B cell (primary cell): ENCODE measurements at regions not wholly inside any gene's neighbourhood (a gene's known extent, or its start where the extent isn't known, plus 50 kb on each side); places are given as distances from the start of the nearest gene placed in this dataset.

Experiments
- ATAC-seq: fragments of 200-7000 bp; cut with Tn5 transposase; one replicate; pipeline ENCODE4 v1.10.0; 2021; ENCODE audit warnings: low read depth, mild to moderate bottlenecking, moderate number of reproducible peaks, moderate library complexity
- CTCF ChIA-PET: fragments of 350-600 bp; sonication (Branson Sonifier 250); formaldehyde crosslinking; loops from one replicate; lab custom pipeline; 2021; ENCODE audit warnings: antibody characterized with exemption, inconsistent platforms; lab: Charles Lee
- POLR2A ChIA-PET: fragments of 350-600 bp; sonication (Branson Sonifier 250); formaldehyde crosslinking; loops from one replicate; lab custom pipeline; 2021; ENCODE audit warnings: antibody characterized with exemption; lab: Charles Lee
- DNase-seq: peaks from one replicate; pipeline ENCODE4 v3.0.0; 2013
- H2AFZ ChIP-seq: 2 replicates; pipeline ENCODE4 v1.6.1; 2012; ENCODE audit warnings: mild to moderate bottlenecking, low read depth, low read length; ENCODE audit not compliant: insufficient read depth, poor library complexity, severe bottlenecking
- H3K27ac ChIP-seq, 2 donors: 1 replicate in 1 of 2; 2 replicates in 1 of 2; pipeline ENCODE4 v1.5.1; 2012 to 2013; ENCODE audit warnings: low read length in 2 of 2, mild to moderate bottlenecking in 2 of 2, moderate library complexity in 1 of 2
- H3K27me3 ChIP-seq, 4 experiments: fragments of 200-600 bp in 1 of 4; sonication (generic) in 1 of 4; replicated peaks in 1 of 4; 1 replicate in 2 of 4; 2 replicates in 2 of 4; pipeline versions ENCODE4 v1.6.1 to v1.7.0; 2013 to 2016; ENCODE audit warnings: low read length in 3 of 4, mild to moderate bottlenecking in 2 of 4, mixed read lengths in 1 of 4, moderate library complexity in 1 of 4; ENCODE audit not compliant: insufficient read depth in 4 of 4, control insufficient read depth in 3 of 4; ENCODE audit errors: control extremely low read depth in 1 of 4
- H3K36me3 ChIP-seq, 2 experiments: replicated peaks in 1 of 2; 1 replicate in 1 of 2; 2 replicates in 1 of 2; pipeline versions ENCODE4 v1.6.1 to v1.7.1; 2013; ENCODE audit warnings: low read length in 1 of 2; ENCODE audit not compliant: insufficient read depth in 2 of 2, control insufficient read depth in 1 of 2; ENCODE audit errors: control extremely low read depth in 1 of 2, extremely low read depth in 1 of 2
- H3K4me1 ChIP-seq, 2 donors: fragments of 200-600 bp in 1 of 2; sonication (generic) in 1 of 2; 1 replicate in 1 of 2; 2 replicates in 1 of 2; pipeline versions ENCODE4 v1.5.1 to v1.6.1; 2013 to 2017; ENCODE audit warnings: low read length in 2 of 2; ENCODE audit not compliant: control insufficient read depth in 2 of 2, insufficient read depth in 2 of 2
- H3K4me2 ChIP-seq: replicated peaks from 2 replicates; pipeline ENCODE3; 2012; ENCODE audit warnings: mild to moderate bottlenecking, low read depth, low read length; ENCODE audit not compliant: poor library complexity, severe bottlenecking
- H3K4me3 ChIP-seq, 5 experiments: fragments of 200-600 bp in 1 of 5; sonication (generic) in 1 of 5; 1 replicate in 3 of 5; 2 replicates in 2 of 5; pipeline versions ENCODE4 v1.5.1 to v1.7.0; 2011 to 2016; ENCODE audit warnings: low read length in 4 of 5, mild to moderate bottlenecking in 4 of 5, low read depth in 2 of 5, control low read depth in 1 of 5, moderate library complexity in 1 of 5; ENCODE audit not compliant: insufficient read depth in 1 of 5; ENCODE audit errors: control extremely low read depth in 1 of 5, extremely low read depth in 1 of 5
- H3K79me2 ChIP-seq: fragments of 200-600 bp; sonication (generic); one replicate; pipeline ENCODE4 v1.6.0; 2016; ENCODE audit warnings: low read length; ENCODE audit not compliant: control insufficient read depth, insufficient read depth
- H3K9ac ChIP-seq: fragments of 200-600 bp; sonication (generic); 2 replicates; pipeline ENCODE4 v1.6.1; 2017; ENCODE audit warnings: mild to moderate bottlenecking, low read length, moderate library complexity
- H3K9me3 ChIP-seq, 3 donors: one replicate each; pipeline versions ENCODE4 v1.6.1 to v1.7.1; 2013; ENCODE audit warnings: low read length in 2 of 3; ENCODE audit not compliant: control insufficient read depth in 2 of 3, insufficient read depth in 1 of 3; ENCODE audit errors: control extremely low read depth in 1 of 3
- H4K20me1 ChIP-seq: 2 replicates; pipeline ENCODE4 v1.6.0; 2012; ENCODE audit warnings: mild to moderate bottlenecking, low read length; ENCODE audit not compliant: insufficient read depth, control insufficient read depth, poor library complexity, severe bottlenecking
- H3K27ac Mint-ChIP-seq: one replicate; pipeline ENCODE4 v1.8.0; 2021; ENCODE audit warnings: mixed read lengths
- H3K27me3 Mint-ChIP-seq: one replicate; pipeline ENCODE4 v1.8.0; 2021; ENCODE audit warnings: mixed read lengths
- H3K4me1 Mint-ChIP-seq: one replicate; pipeline ENCODE4 v1.8.0; 2021; ENCODE audit warnings: mixed read lengths
- H3K4me3 Mint-ChIP-seq: one replicate; pipeline ENCODE4 v1.8.0; 2021; ENCODE audit warnings: mixed read lengths
- H3K9me3 Mint-ChIP-seq: one replicate; pipeline ENCODE4 v1.8.0; 2022; ENCODE audit warnings: mixed read lengths; ENCODE audit not compliant: insufficient read depth
- EZH2 ChIP-seq: IDR thresholded peaks from 2 replicates; pipeline ENCODE4 v1.6.1; 2012; ENCODE audit warnings: borderline replicate concordance, low read depth, mild to moderate bottlenecking, moderate library complexity, low read length; ENCODE audit not compliant: insufficient read depth, poor library complexity, severe bottlenecking
- WGBS: methylation state at CpG from one replicate; pipeline ENCODE4 v1.1.5; 2013; ENCODE audit warnings: missing lambda C conversion rate; ENCODE audit not compliant: insufficient coverage; 5-methylcytosine and 5-hydroxymethylcytosine counted together
- intact Hi-C: fragments of 100-400 bp; cut with micrococcal nuclease; formaldehyde crosslinking; loops from one replicate; pipeline ENCODE4 v1.10.0; 2022
- TF ChIP-seq, protein P1 (sequence below): fragments of 200-600 bp; IDR thresholded peaks from one replicate; pipeline ENCODE4 v1.8.0; 2022; ENCODE audit warnings: antibody characterized with exemption, mild to moderate bottlenecking

DNA sequence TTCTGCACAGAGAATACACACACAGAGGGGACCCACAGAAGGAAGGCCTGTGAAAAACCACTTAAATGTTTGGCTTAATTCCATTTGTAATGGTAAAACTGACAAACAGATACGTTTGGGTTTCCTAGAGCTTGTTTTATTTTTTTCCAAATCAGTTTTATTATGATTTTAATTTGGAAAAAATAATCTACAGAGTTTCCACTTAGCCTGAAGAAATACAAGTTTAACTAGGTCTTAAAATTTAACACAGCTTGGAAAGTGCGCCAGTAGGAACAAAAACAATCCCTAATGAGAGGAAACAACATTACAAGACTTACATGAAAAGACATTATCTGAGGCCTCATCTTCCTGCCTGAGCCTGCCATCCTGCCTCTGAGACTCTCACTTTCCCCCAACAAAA, 58.5 kb upstream of the CARD11 start:
- no peak overlapping the region for H3K4me2 ChIP-seq
- ATAC-seq (no peak), DNase-seq (no peak)
- H3K9me3 ChIP-seq = peaks cover 0 to 4% (median 0%) of the 10 kb centered on the region in 3 donors
- CTCF ChIA-PET = no interaction called here
- Mint-ChIP-seq H3K9me3 (no peaks in the 10 kb centered on the region), H3K27ac (no peak overlapping the region), H3K4me3 (no peak overlapping the region), H3K27me3 (peaks cover 3% of the 10 kb centered on the region), H3K4me1 (no peaks in the 10 kb centered on the region)
- H3K27me3 ChIP-seq = no peaks in the 10 kb centered on the region
- H3K36me3 ChIP-seq = no peaks in the 10 kb centered on the region
- POLR2A ChIA-PET = no interaction called here
- TF ChIP-seq, protein P1, sequence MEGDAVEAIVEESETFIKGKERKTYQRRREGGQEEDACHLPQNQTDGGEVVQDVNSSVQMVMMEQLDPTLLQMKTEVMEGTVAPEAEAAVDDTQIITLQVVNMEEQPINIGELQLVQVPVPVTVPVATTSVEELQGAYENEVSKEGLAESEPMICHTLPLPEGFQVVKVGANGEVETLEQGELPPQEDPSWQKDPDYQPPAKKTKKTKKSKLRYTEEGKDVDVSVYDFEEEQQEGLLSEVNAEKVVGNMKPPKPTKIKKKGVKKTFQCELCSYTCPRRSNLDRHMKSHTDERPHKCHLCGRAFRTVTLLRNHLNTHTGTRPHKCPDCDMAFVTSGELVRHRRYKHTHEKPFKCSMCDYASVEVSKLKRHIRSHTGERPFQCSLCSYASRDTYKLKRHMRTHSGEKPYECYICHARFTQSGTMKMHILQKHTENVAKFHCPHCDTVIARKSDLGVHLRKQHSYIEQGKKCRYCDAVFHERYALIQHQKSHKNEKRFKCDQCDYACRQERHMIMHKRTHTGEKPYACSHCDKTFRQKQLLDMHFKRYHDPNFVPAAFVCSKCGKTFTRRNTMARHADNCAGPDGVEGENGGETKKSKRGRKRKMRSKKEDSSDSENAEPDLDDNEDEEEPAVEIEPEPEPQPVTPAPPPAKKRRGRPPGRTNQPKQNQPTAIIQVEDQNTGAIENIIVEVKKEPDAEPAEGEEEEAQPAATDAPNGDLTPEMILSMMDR = no peak
- no peak for TF ChIP-seq EZH2
- H3K4me1 ChIP-seq = no peaks in the 10 kb centered on the region
- 100% methylated on average over 1 of the region's 2 CpGs for WGBS
- intact Hi-C loops = no loop called here
- H3K4me3 ChIP-seq = no peak overlapping the region
- H4K20me1 ChIP-seq = no peaks in the 10 kb centered on the region
- no peak overlapping the region for H3K27ac ChIP-seq
- no peaks in the 10 kb centered on the region for H3K79me2 ChIP-seq
- H3K9ac ChIP-seq = no peak overlapping the region
- H2AFZ ChIP-seq = no peak overlapping the region

DNA sequence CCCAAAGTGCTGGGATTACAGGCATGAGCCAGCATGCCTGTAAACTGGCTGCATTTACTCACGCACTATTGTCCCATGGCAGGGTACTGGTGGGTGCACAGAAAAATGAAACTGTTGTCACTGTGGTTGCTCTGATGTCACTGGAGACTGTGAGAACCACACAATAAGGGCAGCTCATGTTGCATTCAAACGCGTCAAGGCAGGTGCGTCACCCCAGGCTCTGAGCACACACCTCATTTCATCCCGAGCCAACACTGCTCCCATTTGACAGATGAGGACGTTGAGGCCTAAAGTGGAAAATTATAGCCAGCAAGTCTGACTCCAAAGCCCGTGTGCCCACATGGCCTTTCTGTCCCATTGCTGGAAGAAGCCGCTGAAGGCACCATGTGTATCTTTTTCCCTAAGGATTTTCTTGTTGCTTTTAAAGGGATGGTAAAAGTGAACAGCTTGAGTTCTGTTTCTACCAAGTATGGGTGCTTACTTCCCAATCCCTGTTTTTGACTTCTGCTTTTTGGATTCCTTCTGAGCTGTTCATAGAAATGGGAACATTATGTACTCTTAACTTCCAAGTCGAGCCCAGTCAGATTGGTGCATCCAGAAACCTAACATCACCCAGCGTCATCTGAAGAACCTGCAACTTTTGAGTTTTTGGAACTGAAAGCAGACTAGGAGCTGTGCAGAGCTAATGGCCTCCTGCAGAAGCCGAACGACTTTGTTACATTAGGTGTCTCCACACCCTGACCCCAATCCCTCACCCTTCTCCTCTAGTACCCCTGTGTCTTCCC, 60.1 kb upstream of the CARD11 start:
- no peaks in the 10 kb centered on the region for H3K9me3 Mint-ChIP-seq
- Histone ChIP-seq H3K79me2 (no peaks in the 10 kb centered on the region), H2AFZ (no peak overlapping the region), H3K27ac (no peak overlapping the region), H3K36me3 (no peaks in the 10 kb centered on the region), H3K4me2 (no peak overlapping the region), H3K4me3 (no peak overlapping the region), H3K27me3 (no peaks in the 10 kb centered on the region), H3K9me3 (peaks cover 0 to 9% (median 0%) of the 10 kb centered on the region in 3 donors), H3K4me1 (no peaks in the 10 kb centered on the region), H3K9ac (no peak overlapping the region), H4K20me1 (no peaks in the 10 kb centered on the region)
- POLR2A ChIA-PET = interaction anchor here (0.5 kb wide), 1 partner anchor 226 kb away, joined by 6 read pairs; no protein-coding TSS in a partner anchor
- no peak overlapping the region for H3K4me3 Mint-ChIP-seq
- intact Hi-C loops = no loop called here
- over 99% methylated on average over 8 of the region's 12 CpGs for WGBS
- CTCF ChIA-PET = interaction anchor here (0.9 kb wide), 1 partner anchor 39 kb away, joined by 6 read pairs; no protein-coding TSS in a partner anchor
- ATAC-seq (no peak), DNase-seq (no peak)
- TF ChIP-seq, protein P1 = no peak
- TF ChIP-seq EZH2 = no peak
- peaks cover 3% of the 10 kb centered on the region for H3K27me3 Mint-ChIP-seq
- no peaks in the 10 kb centered on the region for H3K4me1 Mint-ChIP-seq
- no peak overlapping the region for H3K27ac Mint-ChIP-seq
